WI38 (cell line): ENCODE measurements at regions not wholly inside any gene's neighbourhood (a gene's known extent, or its start where the extent isn't known, plus 50 kb on each side); places are given as distances from the start of the nearest gene placed in this dataset.

Source experiments
- H3K4me3 ChIP-seq: 2 replicates; pipeline ENCODE4 v1.5.1; 2011; ENCODE audit warnings: low read depth, mild to moderate bottlenecking, control low read depth, low read length
- TF ChIP-seq, protein P1 (sequence below): IDR thresholded peaks from 2 replicates; pipeline ENCODE4 v1.5.1; 2012; ENCODE audit warnings: low read depth, mild to moderate bottlenecking, control low read depth, low read length

GRCh38 chr11:101741479-101742175, 157.8 kb upstream of the TRPC6 start:
- TF ChIP-seq, protein P1, sequence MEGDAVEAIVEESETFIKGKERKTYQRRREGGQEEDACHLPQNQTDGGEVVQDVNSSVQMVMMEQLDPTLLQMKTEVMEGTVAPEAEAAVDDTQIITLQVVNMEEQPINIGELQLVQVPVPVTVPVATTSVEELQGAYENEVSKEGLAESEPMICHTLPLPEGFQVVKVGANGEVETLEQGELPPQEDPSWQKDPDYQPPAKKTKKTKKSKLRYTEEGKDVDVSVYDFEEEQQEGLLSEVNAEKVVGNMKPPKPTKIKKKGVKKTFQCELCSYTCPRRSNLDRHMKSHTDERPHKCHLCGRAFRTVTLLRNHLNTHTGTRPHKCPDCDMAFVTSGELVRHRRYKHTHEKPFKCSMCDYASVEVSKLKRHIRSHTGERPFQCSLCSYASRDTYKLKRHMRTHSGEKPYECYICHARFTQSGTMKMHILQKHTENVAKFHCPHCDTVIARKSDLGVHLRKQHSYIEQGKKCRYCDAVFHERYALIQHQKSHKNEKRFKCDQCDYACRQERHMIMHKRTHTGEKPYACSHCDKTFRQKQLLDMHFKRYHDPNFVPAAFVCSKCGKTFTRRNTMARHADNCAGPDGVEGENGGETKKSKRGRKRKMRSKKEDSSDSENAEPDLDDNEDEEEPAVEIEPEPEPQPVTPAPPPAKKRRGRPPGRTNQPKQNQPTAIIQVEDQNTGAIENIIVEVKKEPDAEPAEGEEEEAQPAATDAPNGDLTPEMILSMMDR = no peak
- H3K4me3 ChIP-seq = no peak overlapping the region

- TF ChIP-seq, protein P1 = no peak
Measured at GRCh38 chr11:101741061-101741460, 157.3 kb upstream of the TRPC6 start.

DNA sequence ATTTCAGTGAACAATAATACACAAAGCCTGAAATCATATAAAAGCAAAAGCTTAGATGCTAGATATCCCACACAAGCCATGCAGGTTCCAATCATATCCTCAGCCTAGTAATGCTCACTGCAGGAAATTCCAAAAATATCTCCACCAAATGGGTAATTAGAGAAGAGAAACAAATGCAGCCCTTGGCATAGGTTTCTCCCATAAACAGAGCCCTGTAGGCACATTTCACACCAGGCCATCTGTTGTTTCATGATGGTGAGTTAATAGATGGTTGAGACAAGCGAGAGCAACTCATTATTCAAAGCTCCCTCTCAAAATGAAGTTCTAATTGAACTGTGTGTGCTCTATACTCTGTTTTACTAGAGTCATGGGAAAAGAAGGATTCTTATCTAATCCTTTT, 154.6 kb upstream of the TRPC6 start:
- no peak overlapping the region for H3K4me3 ChIP-seq
- TF ChIP-seq, protein P1 = no peak

More at GRCh38 chr11:101741061-101741460, 157.3 kb upstream of the TRPC6 start:
- no peak overlapping the region for H3K4me3 ChIP-seq

DNA sequence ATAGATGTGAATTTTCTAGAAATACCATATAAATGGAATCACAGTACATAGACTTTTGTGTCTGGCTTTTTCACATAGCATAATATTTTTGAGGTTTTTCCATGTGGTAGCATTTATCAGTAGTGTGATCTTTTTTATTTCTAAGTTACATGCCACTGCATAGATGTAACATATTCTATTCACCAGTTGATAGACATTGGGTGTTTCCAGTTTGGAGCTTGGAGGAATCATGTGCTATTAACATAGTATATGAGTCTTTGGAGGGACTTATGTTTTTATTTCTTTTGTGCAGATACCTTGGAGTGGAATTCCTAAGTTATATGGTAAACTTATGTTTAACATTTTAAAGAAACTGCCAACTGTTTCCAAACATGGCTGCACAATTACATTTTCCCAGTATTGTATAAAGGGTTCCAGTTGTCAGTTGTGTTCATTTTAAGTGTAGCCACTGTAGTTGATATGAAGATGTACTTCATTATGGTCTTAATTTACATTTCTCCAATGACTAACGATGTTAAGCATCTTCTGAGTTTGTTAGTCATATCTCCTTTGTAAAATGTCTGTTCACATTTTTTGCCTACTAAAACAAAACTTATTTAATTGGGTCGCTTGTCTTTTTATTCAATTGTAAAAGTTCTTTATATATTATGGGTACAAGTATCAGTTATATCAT, 145.7 kb upstream of the TRPC6 start:
- H3K4me3 ChIP-seq = no peak overlapping the region
- TF ChIP-seq, protein P1 = no peak

- no peak overlapping the region for H3K4me3 ChIP-seq
- TF ChIP-seq, protein P1 = no peak
Measured at GRCh38 chr11:101727451-101727850, 143.6 kb upstream of the TRPC6 start.

- TF ChIP-seq, protein P1 = no peak
- H3K4me3 ChIP-seq = no peak overlapping the region
Measured at GRCh38 chr11:101726988-101727387, 143.2 kb upstream of the TRPC6 start.

- TF ChIP-seq, protein P1 = no peak
- H3K4me3 ChIP-seq = no peak overlapping the region
Measured at GRCh38 chr11:101723371-101723770, 139.6 kb upstream of the TRPC6 start.
